HG02943 (cell line): ENCODE measurements at regions not wholly inside any gene's neighbourhood (a gene's known extent, or its start where the extent isn't known, plus 50 kb on each side); places are given as distances from the start of the nearest gene placed in this dataset.

Experiments
- ATAC-seq: cut with Tn5 transposase; IDR thresholded peaks from one replicate; pipeline ENCODE4 v1.9.1; 2021; ENCODE audit warnings: mild to moderate bottlenecking, low read depth, moderate library complexity; ENCODE audit not compliant: unreplicated experiment

DNA sequence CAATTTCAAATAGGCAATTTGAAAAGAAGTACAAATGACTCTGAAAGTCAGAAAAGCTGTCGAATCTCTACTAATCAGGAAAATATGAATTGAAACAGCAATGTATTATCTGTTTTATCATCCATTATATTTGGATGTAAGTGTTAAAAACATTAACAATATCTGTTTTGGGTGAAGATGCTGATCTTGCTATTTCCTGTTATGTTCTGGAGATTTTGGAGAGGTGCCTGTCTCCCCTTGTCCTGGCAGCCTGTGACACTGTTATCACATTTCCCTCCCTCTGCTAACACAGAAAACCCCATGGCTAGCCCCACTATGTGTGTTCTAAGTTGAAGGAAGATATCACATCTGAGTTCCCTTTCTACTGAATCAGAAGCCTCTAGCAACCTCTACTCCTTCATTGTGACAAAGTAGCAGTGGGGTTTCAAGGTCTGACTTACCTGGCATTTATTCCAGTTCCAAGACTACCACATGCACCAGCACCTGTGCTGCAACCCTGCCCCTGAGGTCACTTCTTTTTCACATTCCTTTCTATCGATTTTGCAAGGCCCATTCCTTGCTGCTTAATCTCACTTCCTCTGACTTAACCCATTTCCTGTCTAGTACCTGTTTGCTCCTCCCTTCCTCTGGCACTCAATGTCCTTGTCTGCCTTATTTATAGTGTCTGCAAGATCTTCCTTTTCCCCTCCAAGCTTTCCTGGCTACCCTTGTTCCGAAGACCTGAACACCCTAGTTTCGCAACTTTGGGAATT, 95.5 kb upstream of the COL8A1 start:
- no peak for ATAC-seq

DNA sequence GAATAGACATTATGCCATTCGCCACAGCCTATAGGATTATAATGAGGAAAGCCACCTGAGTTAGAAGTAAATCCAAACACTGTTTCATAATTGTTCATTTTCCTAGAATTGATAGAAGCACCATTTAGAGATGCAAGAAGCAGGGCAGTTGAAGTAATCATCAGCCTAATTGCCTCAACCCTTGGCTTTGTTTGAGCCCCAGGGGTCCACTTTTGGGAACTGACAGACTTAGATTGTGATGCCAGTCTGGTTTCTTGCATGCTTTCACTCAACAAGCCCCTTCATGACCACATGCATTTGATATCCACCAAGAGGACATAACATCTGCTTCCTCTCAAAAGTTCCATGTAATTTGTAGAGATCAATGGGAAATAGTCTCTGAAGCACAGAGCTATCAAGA, 97.2 kb upstream of the COL8A1 start:
- ATAC-seq = no peak

DNA sequence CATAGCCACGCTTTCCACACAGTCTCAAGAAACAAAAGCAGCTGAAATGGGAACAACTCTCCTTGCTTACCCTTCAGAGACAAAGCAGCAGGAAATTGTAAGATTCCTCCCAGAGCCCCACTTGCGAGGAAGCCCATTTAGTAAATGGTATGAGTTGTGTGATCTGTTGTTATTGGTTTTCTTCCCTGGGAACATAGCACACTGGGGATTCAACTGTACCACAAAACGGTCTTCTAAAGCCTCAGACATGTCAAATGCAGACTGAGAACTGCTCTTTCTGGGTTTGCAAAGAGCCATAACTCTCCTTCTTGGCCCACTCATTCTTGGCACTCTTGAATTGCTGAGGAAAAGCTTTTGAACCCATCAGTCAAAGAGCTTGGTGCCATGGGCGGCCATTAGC, 101.0 kb upstream of the COL8A1 start:
- ATAC-seq = no peak

DNA sequence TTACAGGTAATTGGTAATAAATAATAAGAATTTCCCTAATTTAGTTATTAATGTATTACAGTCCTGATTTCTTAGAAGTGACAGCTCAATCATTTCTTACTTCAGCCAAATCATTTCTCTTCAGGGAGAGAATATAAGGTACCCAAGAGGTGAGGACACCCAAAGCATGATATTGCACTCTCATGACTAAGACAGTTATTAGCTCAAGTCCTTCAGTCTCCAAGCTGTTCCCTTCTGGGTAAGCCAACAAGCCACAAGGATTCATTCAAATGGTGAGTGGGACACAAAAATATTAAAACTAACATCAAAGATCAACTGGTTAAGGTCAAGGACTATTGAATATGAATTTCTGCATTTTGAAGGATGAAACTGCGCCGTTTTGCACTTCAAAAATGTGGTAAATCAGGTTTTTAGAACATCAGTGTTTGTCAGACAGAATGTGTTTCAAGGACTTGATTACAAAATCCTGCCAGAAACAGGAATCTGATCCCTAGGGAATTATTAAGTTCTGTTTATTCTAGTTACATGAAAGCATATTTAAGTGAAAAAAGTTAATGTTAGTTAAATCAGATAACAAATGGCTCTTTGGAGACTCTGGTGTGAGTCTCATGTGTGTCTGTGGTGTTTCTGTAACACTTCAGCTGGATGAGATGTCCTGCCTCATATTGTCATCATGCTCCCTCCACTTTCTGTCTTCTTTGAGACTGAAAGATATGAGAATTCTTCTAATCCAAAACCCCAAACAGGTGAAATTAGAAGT, 101.7 kb upstream of the COL8A1 start:
- ATAC-seq = no peak

DNA sequence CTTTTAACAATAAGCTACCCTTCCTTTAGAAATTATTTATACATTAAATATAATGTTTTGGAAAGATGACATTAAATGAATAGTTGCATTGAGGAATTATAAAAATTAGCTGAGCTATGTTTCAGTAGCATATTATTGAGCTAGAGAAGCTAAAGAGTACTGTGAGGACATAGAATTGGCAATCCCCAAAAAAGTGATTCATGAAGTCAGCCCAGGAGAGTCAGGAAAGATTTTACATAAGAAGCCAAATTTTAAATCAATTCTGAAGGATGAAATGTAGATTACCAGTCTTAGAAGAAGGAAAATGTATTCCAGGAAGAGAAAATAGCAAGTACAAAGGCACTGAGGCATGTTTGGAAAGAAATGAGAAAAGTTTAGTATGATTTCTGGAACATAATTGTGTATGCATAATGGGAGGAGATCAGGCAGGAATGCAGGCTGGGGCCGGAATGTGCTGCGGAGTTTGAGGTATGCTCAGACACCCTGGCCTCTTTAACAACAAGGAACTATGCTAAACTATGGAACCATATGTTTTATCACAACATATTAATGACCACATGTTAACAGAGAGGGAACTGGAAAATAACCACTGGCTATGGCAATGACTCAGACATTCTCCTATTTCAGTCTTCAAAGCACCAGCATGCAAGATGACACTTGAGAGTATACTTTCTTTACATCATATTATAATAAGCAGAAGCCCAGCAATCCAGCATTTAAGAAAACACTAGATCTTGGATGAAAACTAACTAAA, 103.3 kb upstream of the COL8A1 start:
- ATAC-seq = no peak

DNA sequence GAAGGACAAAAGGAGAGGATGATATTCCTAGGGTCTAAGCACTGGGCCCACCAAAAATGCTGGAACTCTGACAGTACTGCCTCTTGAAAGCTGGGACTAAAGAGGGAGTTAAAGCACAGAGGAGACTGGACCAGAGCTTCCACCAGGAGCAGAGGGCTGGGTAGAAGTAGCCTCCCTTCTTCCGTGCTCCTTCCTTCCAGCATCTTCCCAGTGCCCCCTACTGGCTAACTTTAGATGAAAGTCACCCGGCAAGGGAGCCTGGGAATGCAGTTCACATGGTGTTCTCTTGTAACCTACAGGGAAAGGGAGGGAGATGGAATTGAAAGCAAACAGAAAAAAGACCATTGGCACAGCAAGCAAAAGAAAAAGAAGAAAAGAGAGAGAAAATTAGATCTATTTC, 106.1 kb upstream of the COL8A1 start:
- ATAC-seq = peak; percentile 53

DNA sequence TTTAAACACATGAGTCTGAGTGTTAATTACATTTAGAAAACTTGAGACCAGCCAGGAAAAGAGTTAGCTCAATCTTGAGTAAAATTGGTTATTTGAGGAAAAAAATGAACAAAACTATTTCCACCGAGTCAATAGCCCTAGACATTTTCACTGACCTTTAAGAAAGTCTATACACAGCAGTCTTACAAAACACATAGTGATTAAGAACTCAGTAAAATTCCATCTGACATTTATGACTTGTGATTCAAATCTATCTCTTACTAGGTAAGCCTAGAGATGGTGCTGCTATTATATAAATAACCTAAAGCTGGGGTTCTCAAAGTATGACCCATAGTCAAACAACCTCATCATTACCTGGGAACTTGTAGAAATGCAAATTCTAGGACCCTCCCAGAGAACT, 109.1 kb upstream of the COL8A1 start:
- ATAC-seq = no peak

DNA sequence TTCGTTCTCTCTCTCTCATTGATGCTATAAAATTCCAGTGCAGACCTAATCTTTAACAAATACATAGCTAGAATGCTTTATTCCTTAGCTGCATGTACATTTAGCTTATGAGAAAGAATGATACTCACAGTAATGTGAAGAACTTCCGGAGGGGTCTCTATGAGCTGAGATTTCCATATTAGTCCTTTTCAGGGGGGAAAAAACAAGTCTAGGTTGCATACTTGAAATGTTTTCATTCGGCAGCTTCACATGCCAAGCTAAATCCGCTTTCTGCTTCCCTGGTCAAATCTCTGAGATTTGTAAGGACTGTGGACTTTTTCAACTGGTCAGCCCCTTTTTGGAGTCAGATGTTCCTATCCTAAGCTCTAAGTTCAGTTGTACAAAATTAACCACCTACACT, 111.5 kb upstream of the COL8A1 start:
- no peak for ATAC-seq

DNA sequence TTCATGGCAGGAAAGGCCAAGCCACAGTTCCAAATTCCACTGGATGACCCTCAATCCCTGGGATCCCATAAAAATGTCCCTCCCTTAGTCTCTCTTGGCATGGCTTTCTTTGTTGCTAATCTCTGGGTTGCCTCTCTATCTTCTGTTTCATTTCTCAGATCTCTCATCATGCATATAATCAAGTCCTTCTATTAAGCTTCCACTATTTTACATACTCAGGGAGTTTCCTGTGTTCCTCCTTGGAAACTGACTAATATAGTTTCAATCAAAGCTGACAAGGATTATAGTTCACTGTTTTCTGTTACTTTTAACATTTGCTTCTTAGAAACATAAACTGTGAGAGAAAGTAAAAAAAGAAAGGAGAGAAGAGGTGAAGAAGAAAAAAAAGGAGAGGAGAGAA, 113.8 kb upstream of the COL8A1 start:
- ATAC-seq = no peak

DNA sequence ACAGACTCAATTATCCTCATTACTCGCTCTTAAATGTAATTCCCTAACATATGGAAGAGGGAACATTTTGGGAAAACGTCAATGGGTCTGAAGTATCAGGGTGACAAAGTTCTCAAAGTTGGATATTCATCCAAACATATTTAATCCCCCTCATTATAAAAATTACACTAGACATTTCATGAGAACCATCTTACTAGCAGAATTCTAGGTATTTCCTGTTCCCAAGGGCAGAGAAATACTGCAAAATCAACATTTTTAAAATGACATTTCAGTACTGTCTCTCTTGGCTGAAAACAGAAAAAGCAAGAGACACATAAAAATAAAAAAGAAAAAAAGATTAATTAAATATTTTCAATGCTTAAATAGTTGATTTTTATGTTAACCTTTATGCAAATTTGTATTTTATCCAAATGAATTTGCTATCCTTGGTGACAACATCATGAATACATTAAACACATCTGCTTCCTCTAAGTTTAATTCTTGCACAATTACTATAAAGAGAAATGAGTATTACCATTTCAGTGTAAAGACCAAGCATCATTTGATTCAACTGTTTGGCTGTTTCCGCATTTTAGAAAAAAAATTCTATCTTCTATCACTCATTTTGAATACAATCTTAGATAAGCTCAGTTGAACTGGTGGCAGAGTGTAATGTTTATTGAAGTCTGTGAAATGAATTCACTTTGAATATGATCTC, 114.8 kb upstream of the COL8A1 start:
- ATAC-seq = no peak

DNA sequence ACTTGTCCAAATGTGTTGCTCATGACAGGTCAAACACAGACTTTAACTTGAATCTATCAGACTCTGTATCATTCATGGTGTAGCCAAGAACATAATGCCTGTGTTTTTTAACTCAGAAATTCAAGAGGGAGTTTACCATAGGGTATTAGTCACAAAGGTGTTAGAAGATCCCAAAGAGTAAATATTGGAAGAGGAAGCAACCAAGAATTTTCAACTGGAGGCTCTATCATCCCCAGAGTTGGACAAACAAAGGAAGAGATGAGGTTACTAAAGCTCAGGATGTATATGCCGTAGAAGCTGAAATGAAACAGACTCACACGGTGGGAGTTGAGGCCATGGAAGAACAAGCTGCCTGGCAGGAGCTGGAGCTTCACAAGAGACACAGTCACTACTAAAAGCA, 116.2 kb upstream of the COL8A1 start:
- no peak for ATAC-seq

DNA sequence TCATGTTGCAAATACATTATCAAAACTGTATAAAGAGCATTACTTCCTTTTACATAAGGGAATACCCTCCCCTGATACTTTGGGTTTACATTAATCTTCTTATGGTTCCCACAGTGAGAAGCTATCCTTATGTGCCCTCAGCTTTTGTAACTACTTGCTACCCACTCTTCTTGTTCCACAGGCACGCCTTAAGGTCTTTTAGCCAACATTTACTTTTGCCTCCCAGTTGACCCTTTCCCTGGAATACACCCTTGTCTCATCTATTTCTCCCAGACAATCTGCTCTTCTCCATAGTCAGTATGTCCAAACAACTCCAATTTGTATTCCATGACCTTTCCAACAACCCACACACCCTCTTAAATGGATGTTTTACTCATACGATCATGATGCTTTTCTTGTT, 116.8 kb upstream of the COL8A1 start:
- ATAC-seq = no peak

DNA sequence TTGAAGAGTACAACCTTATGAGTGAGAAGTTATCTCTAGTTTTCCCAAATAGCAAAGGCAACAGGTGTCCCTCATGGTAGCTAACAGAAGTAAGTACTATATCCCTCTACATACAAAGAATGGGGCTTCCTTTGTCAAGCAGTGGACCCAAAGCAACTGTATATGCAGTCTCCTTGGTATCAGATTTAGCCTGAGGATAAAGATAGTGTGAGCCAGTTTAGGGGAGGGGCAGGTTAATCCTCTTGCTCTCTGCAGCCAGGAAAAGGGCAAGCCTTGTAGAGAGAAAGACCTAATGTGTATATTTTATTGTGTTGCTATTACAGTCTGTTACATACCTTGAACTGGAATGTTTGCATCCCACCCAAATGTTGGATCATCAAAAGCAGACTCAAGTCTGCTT, 117.9 kb upstream of the COL8A1 start:
- no peak for ATAC-seq

DNA sequence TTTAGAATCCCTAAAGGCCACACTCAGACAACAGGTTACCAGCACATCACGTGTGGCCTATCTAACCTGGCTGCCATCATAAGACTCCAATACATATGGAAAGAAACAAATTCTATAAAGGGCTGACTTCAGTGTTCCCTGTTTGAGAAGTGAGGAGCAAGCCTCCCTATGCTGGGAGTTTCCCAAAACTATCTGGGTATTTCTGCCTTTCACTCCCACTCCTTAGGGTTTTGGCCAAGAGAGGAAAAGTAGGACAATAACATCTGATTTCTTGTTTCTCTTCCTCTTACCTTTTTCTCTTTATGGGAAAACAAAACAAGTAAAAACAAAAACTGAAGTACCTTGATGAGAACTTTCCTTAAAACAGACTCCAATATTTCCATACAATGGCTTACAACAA, 121.5 kb upstream of the COL8A1 start:
- ATAC-seq = no peak

DNA sequence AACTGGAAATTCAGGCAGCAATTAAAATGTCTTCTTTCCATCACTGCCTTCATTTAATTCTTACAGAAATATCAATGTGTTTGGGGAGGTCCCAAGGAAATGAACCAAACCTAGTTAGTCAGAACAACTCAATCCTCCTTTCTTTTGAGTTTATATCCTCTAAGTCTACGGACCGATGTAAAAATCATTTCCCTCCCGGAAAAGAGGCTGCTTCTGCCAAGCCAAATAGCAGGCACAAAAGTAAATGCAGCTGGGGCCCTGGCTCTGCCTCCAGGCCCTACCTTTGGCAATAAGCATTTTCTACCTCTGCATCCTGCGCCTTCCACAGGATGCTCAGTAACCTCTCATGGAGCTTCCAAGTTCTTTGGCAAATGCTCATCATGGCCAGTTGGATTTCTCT, 122.5 kb upstream of the COL8A1 start:
- ATAC-seq = no peak

DNA sequence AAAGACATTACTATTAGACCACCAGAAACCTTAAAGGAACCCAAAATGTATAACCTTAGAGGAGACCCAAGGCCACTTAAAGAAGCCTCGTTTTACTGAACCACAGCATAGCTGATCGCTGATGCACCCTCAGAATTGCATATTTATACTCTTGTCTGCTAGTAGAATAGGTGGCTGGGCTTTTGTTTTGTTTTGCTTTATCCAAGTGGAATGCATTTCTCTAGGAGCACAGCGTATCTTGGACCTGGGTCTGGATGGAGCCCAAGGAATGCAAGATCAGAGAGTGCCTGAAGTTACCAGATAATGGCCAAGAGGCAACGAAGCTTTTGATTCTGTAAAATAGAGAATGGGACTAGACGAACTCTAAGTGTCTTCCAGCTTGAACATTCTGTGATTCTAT, 129.2 kb upstream of the COL8A1 start:
- no peak for ATAC-seq

DNA sequence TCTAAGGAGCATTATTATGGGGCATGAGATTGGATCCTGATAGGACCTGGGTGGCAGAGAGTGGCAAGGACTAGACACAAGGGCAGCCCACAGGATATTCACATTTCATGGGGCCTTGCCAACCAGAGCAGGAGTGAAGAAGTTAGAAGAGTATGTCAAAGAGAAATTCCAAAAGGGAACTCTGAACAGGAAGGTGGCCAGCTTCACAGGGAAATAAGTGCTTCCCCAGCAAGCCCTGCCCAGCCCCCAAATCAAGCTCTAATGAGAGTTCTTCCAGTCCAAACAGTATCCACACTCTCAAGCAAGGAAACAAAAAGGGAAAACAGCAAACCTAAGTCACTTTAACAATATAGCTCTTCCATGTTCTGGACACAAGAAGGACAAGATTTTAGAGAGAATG, 130.2 kb upstream of the COL8A1 start:
- no peak for ATAC-seq

DNA sequence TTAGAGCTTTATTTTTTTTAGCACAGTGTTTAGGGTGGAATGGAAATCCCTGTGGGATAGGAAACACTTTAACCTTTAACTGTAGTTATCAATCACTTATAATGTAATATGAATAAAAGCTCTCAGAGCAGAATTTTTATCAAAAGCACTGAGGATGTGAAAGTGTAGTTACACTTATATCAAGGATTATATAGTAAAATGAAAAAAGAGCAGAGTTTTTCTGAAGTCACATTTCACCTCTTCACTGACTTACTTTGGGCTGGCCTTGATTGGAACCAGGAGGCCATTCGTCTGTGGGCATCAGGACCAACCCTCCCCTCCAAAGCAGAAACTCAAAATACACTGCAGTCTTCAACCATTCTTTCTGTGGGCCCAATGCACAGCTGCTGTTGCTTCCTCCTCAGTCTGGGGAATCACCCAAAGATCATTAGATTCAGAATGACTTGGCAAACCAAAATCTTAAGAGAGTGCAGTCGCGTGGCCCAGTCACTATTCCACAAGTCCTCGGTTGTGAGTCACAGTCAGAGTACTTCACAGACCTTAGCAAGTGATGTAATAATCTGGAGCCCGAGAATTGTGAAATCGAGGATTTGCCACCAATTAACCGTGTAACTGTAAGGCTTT, 132.6 kb upstream of the COL8A1 start:
- peak; percentile 98 for ATAC-seq

DNA sequence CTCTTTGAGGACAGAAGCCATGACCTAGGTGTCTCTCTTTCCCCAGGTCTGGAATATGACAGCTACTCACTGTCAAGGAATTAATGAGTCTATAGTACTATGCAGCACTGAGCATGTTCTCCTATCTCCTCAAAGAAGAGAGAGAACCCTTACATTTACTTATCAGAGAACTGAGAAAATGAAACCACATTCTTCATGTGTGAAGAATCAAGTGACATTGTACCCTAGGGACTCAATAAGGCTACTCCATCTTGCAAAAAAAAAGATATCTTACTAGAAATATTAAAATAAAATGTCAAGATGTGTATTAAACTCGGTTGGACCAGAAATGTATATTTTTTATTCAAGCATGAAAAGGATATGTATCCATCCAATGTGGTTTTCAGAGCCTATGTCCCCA, 133.2 kb upstream of the COL8A1 start:
- ATAC-seq = no peak

DNA sequence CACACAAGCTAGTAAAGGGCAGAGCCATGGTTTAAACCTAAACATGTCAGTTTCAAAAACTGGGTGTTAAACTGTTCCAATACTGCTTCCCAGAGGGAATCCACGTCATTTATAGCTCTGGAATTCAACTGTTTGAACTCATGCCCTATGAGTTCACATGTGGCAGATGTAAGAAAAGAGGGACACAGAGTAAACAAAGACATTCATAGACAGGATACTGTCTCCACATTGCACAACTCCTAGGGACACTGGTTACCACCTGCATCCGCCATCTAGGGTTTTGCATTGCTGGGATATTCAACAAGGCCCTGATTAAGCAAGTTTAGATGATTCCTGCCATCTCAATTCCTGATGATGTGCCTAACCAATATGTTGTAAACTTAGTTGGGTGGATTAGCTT, 134.1 kb upstream of the COL8A1 start:
- no peak for ATAC-seq

DNA sequence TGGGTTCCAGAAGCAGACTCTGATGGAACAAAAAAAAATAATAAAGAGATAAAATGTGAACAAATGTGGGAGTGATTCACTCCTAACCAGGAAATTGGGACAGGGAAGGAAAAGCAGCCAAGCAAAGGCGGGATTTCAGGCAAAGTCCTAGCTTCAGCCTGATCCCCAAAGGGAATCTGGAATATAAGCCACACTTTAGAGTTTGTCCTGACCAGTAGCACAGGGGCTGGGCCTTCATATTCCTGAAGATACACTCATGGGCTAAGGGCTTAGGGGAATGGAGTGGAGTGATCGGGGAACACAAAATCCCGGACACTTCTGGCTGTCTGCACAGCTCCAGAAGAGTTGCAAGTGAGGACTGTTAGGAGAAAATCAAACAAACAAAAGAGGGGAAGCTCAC, 135.0 kb upstream of the COL8A1 start:
- ATAC-seq = no peak
